K562 (cell line): ENCODE measurements at regions not wholly inside any gene's neighbourhood (a gene's known extent, or its start where the extent isn't known, plus 50 kb on each side); places are given as distances from the start of the nearest gene placed in this dataset.

Experiments used
- ATAC-seq: fragments of 200-7000 bp; cut with Tn5 transposase; 3 replicates; pipeline ENCODE4 v1.9.1; 2020; ENCODE audit warnings: moderate library complexity
- BruUV-seq: library from RNA; stranded (reverse); fragments of 400-500 nt; replicated peaks from 2 replicates; lab custom pipeline; 2021; lab: Mats Ljungman, UMichigan
- CTCF ChIA-PET: fragments of 300-600 bp; formaldehyde crosslinking; extraction: SDS; loops from one replicate; lab custom pipeline; 2021; ENCODE audit warnings: low intra/inter-chr PET ratio; lab: Yijun Ruan, JAX
- POLR2A ChIA-PET: fragments of 300-600, 350-650 bp; sonication (Branson Sonifier 250); formaldehyde crosslinking; extraction: SDS; loops from one replicate; lab custom pipeline; 2021; ENCODE audit warnings: antibody characterized with exemption, inconsistent platforms; lab: Yijun Ruan, JAX
- DNase-seq, 4 experiments: peaks; one replicate each; pipeline versions ENCODE4 v3.0.0 to v3.0.0-alpha.2; 2011 to 2018; ENCODE audit warnings: low spot score in 3 of 4, mixed read lengths in 3 of 4; ENCODE audit errors: extremely low read depth in 1 of 4
- FAIRE-seq: peaks from 2 replicates; lab custom pipeline; 2011; peaks lifted over from hg19 to GRCh38; lab: Jason Lieb, UNC
- H2AFZ ChIP-seq: 2 replicates; pipeline ENCODE4 v1.6.0; 2011; ENCODE audit warnings: low read depth, low read length, control low read depth, inconsistent platforms
- H3K27ac ChIP-seq: fragments of 200-600 bp; 3 replicates; pipeline ENCODE4 v1.8.0; 2011; ENCODE audit warnings: low read depth, mild to moderate bottlenecking, control low read depth, inconsistent platforms, low read length, moderate library complexity, mixed read lengths; ENCODE audit errors: extremely low read depth
- H3K27me3 ChIP-seq, 2 experiments: fragments of 300-600 bp in 1 of 2; 2 replicates in 1 of 2; 3 replicates in 1 of 2; pipeline versions ENCODE4 v1.6.0 to v1.8.0; 2011; ENCODE audit warnings: inconsistent platforms in 2 of 2, low read length in 2 of 2, mild to moderate bottlenecking in 1 of 2, mixed read lengths in 1 of 2, moderate library complexity in 1 of 2; ENCODE audit not compliant: control insufficient read depth in 2 of 2, insufficient read depth in 2 of 2
- H3K36me3 ChIP-seq: fragments of 300-600 bp; 3 replicates; pipeline ENCODE4 v1.8.0; 2011; ENCODE audit warnings: mild to moderate bottlenecking, low read length, inconsistent platforms; ENCODE audit not compliant: control insufficient read depth, insufficient read depth
- H3K4me1 ChIP-seq, 2 experiments: fragments of 200-600 bp in 1 of 2; replicated peaks in 1 of 2; 2 replicates in 1 of 2; 3 replicates in 1 of 2; pipeline versions ENCODE4 v1.5.1 to v1.8.0; 2011; ENCODE audit warnings: inconsistent platforms in 2 of 2, low read length in 2 of 2, mild to moderate bottlenecking in 1 of 2, mixed read lengths in 1 of 2, moderate library complexity in 1 of 2; ENCODE audit not compliant: control insufficient read depth in 2 of 2, insufficient read depth in 2 of 2
- H3K4me2 ChIP-seq: 2 replicates; pipeline ENCODE4 v1.6.1; 2011; ENCODE audit warnings: low read length, control low read depth, inconsistent platforms, mixed read lengths; ENCODE audit not compliant: insufficient read depth
- H3K4me3 ChIP-seq: fragments of 200-600 bp; sonication (generic), shearing (Covaris generic); 2 replicates; pipeline ENCODE4 v1.5.1; 2016; ENCODE audit warnings: control low read depth, inconsistent platforms
- H3K79me2 ChIP-seq: fragments of 200-600 bp; 3 replicates; pipeline ENCODE4 v1.8.0; 2011; ENCODE audit warnings: low read length, inconsistent platforms; ENCODE audit not compliant: control insufficient read depth, insufficient read depth
- H3K9ac ChIP-seq, 2 experiments: 2 replicates each; pipeline versions ENCODE4 v1.6.0 to v1.6.1; 2011; ENCODE audit warnings: low read depth in 2 of 2, low read length in 2 of 2, control low read depth in 1 of 2, inconsistent platforms in 1 of 2, mild to moderate bottlenecking in 1 of 2, mixed read lengths in 1 of 2; ENCODE audit not compliant: insufficient read depth in 1 of 2
- H3K9me1 ChIP-seq: one replicate; pipeline ENCODE4 v1.6.0; 2011; ENCODE audit warnings: inconsistent platforms, mild to moderate bottlenecking, low read length, moderate library complexity; ENCODE audit not compliant: control insufficient read depth, insufficient read depth
- H3K9me3 ChIP-seq: replicated peaks from 2 replicates; pipeline ENCODE4 v1.5.1; 2011; ENCODE audit warnings: low read depth, low read length, inconsistent platforms; ENCODE audit not compliant: control insufficient read depth, insufficient read depth
- H4K20me1 ChIP-seq: replicated peaks from 2 replicates; pipeline ENCODE4 v1.6.1; 2011; ENCODE audit warnings: low read length, inconsistent platforms, mixed read lengths; ENCODE audit not compliant: control insufficient read depth, insufficient read depth
- CBX8 ChIP-seq: fragments of 200-600 bp; sonication (generic); IDR thresholded peaks from 2 replicates; pipeline ENCODE4 v1.6.1; 2012; ENCODE audit warnings: borderline replicate concordance, mixed run types, low read depth, mild to moderate bottlenecking, moderate library complexity, mixed read lengths, low read length, control low read depth, inconsistent platforms; ENCODE audit not compliant: poor library complexity, severe bottlenecking; ENCODE audit errors: extremely low read depth
- DDX20 ChIP-seq: fragments of 450-650 bp; IDR thresholded peaks from 2 replicates; pipeline ENCODE4 v1.6.1; 2016; ENCODE audit warnings: missing genetic modification characterization, low read depth, mild to moderate bottlenecking, missing compliant biosample characterization, moderate library complexity
- DIDO1 ChIP-seq: fragments of 450-650 bp; IDR thresholded peaks from 2 replicates; pipeline ENCODE4 v1.6.1; 2016; ENCODE audit warnings: low read depth, missing biosample characterization, missing genetic modification characterization
- DPF2 ChIP-seq: fragments of 450-650 bp; IDR thresholded peaks from 2 replicates; pipeline ENCODE4 v1.6.1; 2016
- HCFC1 ChIP-seq: IDR thresholded peaks from 2 replicates; pipeline ENCODE4 v1.6.1; 2012; ENCODE audit warnings: low read depth, low read length, improper control_type of control experiment
- NR2F6 ChIP-seq: fragments of 450-650 bp; formaldehyde crosslinking; IDR thresholded peaks from 2 replicates; pipeline ENCODE4 v1.4.0; 2020; ENCODE audit warnings: mild to moderate bottlenecking
- RREB1 ChIP-seq: fragments of 250-450 bp; sonication (Bioruptor Pico); IDR thresholded peaks from 2 replicates; pipeline ENCODE4 v1.4.0; 2020
- RUNX1 ChIP-seq: sonication (generic); IDR thresholded peaks from 2 replicates; pipeline ENCODE4 v1.6.1; 2016; ENCODE audit warnings: antibody characterized with exemption, low read depth
- SLC30A9 ChIP-seq: fragments of 250-450 bp; sonication (Bioruptor Pico); IDR thresholded peaks from 2 replicates; pipeline ENCODE4 v1.8.0; 2022; ENCODE audit warnings: mild to moderate bottlenecking, moderate library complexity
- ZNF224 ChIP-seq: sonication (generic); formaldehyde crosslinking; IDR thresholded peaks from 2 replicates; pipeline ENCODE4 v1.8.0; 2022; ENCODE audit warnings: mild to moderate bottlenecking, missing genetic modification reagents
- ZNF584 ChIP-seq: fragments of 200-800 bp; sonication (Bioruptor generic); IDR thresholded peaks from 2 replicates; pipeline ENCODE4 v1.6.1; 2016; ENCODE audit warnings: low read depth, mild to moderate bottlenecking, missing genetic modification characterization, missing compliant biosample characterization
- WGBS: fragments of 100-300 bp; shearing (Covaris generic); methylation state at CpG from one replicate; pipeline ENCODE4 v1.1.6; 2016; ENCODE audit warnings: low coverage, mixed read lengths; ENCODE audit not compliant: insufficient coverage; ENCODE audit errors: missing lambda C conversion rate; 5-methylcytosine and 5-hydroxymethylcytosine counted together
- in situ Hi-C: fragments of 300-500 bp; cut with MboI; formaldehyde crosslinking; loops from 4 replicates; pipeline ENCODE4 v1.15.0; 2018; ENCODE audit warnings: inconsistent platforms, mixed read lengths
- intact Hi-C: fragments of 100-400 bp; cut with micrococcal nuclease; formaldehyde crosslinking; loops from 2 replicates; pipeline ENCODE4 v1.14.2; 2022
- TF ChIP-seq, protein P1 (sequence below): fragments of 450-650 bp; formaldehyde crosslinking; IDR thresholded peaks from 2 replicates; pipeline ENCODE4 v1.4.0; 2022; ENCODE audit warnings: missing genetic modification characterization
- TF ChIP-seq, protein P2 (sequence below): fragments of 450-650 bp; IDR thresholded peaks from 2 replicates; pipeline ENCODE4 v1.6.1; 2017; ENCODE audit warnings: antibody characterized with exemption
- TF ChIP-seq, protein P3 (sequence below): sonication (generic); formaldehyde crosslinking; IDR thresholded peaks from 2 replicates; pipeline ENCODE4 v1.8.1; 2022; ENCODE audit warnings: missing genetic modification reagents

GRCh38 chr5:174645677-174646076, 78.7 kb upstream of the MSX2 start:
- no peak for ATAC-seq
- BruUV-seq: no TSS peak
- TF ChIP-seq, protein P1, sequence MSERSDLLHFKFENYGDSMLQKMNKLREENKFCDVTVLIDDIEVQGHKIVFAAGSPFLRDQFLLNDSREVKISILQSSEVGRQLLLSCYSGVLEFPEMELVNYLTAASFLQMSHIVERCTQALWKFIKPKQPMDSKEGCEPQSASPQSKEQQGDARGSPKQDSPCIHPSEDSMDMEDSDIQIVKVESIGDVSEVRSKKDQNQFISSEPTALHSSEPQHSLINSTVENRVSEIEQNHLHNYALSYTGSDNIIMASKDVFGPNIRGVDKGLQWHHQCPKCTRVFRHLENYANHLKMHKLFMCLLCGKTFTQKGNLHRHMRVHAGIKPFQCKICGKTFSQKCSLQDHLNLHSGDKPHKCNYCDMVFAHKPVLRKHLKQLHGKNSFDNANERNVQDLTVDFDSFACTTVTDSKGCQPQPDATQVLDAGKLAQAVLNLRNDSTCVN: no peak
- TF ChIP-seq ZNF224 (CRISPR knock-in tag) (no peak), CBX8 (no peak), RUNX1 (no peak), NR2F6 (CRISPR knock-in tag) (no peak), DDX20 (no peak), ZNF584 (CRISPR knock-in tag) (no peak), DPF2 (no peak), SLC30A9 (no peak), DIDO1 (tag) (no peak), RREB1 (CRISPR knock-in tag) (no peak), HCFC1 (no peak)
- TF ChIP-seq, protein P2, sequence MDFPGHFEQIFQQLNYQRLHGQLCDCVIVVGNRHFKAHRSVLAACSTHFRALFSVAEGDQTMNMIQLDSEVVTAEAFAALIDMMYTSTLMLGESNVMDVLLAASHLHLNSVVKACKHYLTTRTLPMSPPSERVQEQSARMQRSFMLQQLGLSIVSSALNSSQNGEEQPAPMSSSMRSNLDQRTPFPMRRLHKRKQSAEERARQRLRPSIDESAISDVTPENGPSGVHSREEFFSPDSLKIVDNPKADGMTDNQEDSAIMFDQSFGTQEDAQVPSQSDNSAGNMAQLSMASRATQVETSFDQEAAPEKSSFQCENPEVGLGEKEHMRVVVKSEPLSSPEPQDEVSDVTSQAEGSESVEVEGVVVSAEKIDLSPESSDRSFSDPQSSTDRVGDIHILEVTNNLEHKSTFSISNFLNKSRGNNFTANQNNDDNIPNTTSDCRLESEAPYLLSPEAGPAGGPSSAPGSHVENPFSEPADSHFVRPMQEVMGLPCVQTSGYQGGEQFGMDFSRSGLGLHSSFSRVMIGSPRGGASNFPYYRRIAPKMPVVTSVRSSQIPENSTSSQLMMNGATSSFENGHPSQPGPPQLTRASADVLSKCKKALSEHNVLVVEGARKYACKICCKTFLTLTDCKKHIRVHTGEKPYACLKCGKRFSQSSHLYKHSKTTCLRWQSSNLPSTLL: no peak
- TF ChIP-seq, protein P3, sequence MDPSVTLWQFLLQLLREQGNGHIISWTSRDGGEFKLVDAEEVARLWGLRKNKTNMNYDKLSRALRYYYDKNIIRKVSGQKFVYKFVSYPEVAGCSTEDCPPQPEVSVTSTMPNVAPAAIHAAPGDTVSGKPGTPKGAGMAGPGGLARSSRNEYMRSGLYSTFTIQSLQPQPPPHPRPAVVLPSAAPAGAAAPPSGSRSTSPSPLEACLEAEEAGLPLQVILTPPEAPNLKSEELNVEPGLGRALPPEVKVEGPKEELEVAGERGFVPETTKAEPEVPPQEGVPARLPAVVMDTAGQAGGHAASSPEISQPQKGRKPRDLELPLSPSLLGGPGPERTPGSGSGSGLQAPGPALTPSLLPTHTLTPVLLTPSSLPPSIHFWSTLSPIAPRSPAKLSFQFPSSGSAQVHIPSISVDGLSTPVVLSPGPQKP: no peak

More at GRCh38 chr5:174645677-174646076, 78.7 kb upstream of the MSX2 start:
- DNase-seq (no peak), FAIRE-seq (no peak)
- intact Hi-C loops: no loop called here
- Histone ChIP-seq H3K9me3 (no peaks in the 10 kb centered on the region), H3K27me3 (peaks cover 0 to 8% of the 10 kb centered on the region in 2 experiments; a peak in 2 of 5 replicates), H3K79me2 (no peaks in the 10 kb centered on the region), H3K27ac (no peak overlapping the region), H3K4me1 (no peaks in the 10 kb centered on the region), H4K20me1 (no peaks in the 10 kb centered on the region; the same call in 1 of the 2 replicates), H3K36me3 (no peaks in the 10 kb centered on the region), H3K4me3 (no peak overlapping the region), H3K9ac (no peak overlapping the region), H3K9me1 (no peaks in the 10 kb centered on the region), H2AFZ (no peak overlapping the region), H3K4me2 (no peak overlapping the region)
- ChIA-PET POLR2A (no interaction called here), CTCF (no interaction called here)
- in situ Hi-C loops: no loop called here
- WGBS: 2% methylated on average over 4 of the region's 4 CpGs
